Body of pancreas (tissue), 4 donors: ENCODE measurements at regions not wholly inside any gene's neighbourhood (a gene's known extent, or its start where the extent isn't known, plus 50 kb on each side); places are given as distances from the start of the nearest gene placed in this dataset.

Source experiments
- POLR2A ChIP-seq, 3 donors: fragments of 450-650 bp; IDR thresholded peaks; one replicate each; pipeline ENCODE4 v1.6.1; 2016; ENCODE audit warnings: antibody characterized with exemption in 3 of 3, mild to moderate bottlenecking in 2 of 3
- TF ChIP-seq, protein P1 (sequence below), 7 experiments: fragments of 450-650 bp in 4 of 7; fragments of 200-600 bp in 3 of 7; sonication (generic) in 3 of 7; IDR thresholded peaks; one replicate each; pipeline ENCODE4 v1.5.1; 2016 to 2019; ENCODE audit warnings: antibody characterized with exemption in 7 of 7

GRCh38 chr5:92777421-92777820 is 803.6 kb downstream of the NR2F1-AS1 start:
- TF ChIP-seq POLR2A (IDR thresholded peaks at IDR 0.05): no peak
- TF ChIP-seq, protein P1, sequence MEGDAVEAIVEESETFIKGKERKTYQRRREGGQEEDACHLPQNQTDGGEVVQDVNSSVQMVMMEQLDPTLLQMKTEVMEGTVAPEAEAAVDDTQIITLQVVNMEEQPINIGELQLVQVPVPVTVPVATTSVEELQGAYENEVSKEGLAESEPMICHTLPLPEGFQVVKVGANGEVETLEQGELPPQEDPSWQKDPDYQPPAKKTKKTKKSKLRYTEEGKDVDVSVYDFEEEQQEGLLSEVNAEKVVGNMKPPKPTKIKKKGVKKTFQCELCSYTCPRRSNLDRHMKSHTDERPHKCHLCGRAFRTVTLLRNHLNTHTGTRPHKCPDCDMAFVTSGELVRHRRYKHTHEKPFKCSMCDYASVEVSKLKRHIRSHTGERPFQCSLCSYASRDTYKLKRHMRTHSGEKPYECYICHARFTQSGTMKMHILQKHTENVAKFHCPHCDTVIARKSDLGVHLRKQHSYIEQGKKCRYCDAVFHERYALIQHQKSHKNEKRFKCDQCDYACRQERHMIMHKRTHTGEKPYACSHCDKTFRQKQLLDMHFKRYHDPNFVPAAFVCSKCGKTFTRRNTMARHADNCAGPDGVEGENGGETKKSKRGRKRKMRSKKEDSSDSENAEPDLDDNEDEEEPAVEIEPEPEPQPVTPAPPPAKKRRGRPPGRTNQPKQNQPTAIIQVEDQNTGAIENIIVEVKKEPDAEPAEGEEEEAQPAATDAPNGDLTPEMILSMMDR (IDR thresholded peaks at IDR 0.05): no peak
